Smooth muscle cell (in vitro differentiated cells): ENCODE measurements at regions not wholly inside any gene's neighbourhood (a gene's known extent, or its start where the extent isn't known, plus 50 kb on each side); places are given as distances from the start of the nearest gene placed in this dataset.

Experiments used
- DNase-seq: peaks from one replicate; lab custom pipeline; 2025; ENCODE audit not compliant: unreplicated experiment; lab: John Stamatoyannopoulos, UW
- H2AFZ ChIP-seq: fragments of 200-600 bp; sonication (generic); 2 replicates; pipeline ENCODE4 v1.6.0; 2016; ENCODE audit warnings: antibody characterized with exemption, low read depth, mild to moderate bottlenecking
- H3F3A ChIP-seq: fragments of 200-600 bp; sonication (generic); 2 replicates; pipeline ENCODE4 v1.6.0; 2017; ENCODE audit warnings: antibody characterized with exemption, low read depth
- H3K27ac ChIP-seq: fragments of 200-600 bp; sonication (generic); 2 replicates; pipeline ENCODE4 v1.5.1; 2016; ENCODE audit warnings: low read depth, mild to moderate bottlenecking
- H3K27me3 ChIP-seq: fragments of 200-600 bp; sonication (generic); 2 replicates; pipeline ENCODE4 v1.6.1; 2016; ENCODE audit warnings: low read depth, mild to moderate bottlenecking
- H3K36me3 ChIP-seq: fragments of 200-600 bp; sonication (generic); 2 replicates; pipeline ENCODE4 v1.5.1; 2016; ENCODE audit warnings: low read depth
- H3K4me1 ChIP-seq: fragments of 200-600 bp; sonication (generic); 2 replicates; pipeline ENCODE4 v1.5.1; 2016; ENCODE audit warnings: low read depth
- H3K4me2 ChIP-seq: fragments of 200-600 bp; sonication (generic); 2 replicates; pipeline ENCODE4 v1.6.0; 2016; ENCODE audit warnings: mild to moderate bottlenecking
- H3K4me3 ChIP-seq: fragments of 200-600 bp; sonication (generic); 2 replicates; pipeline ENCODE4 v1.5.1; 2016; ENCODE audit warnings: mild to moderate bottlenecking
- H3K79me2 ChIP-seq: fragments of 200-600 bp; sonication (generic); 2 replicates; pipeline ENCODE4 v1.6.0; 2016; ENCODE audit warnings: low read depth, mild to moderate bottlenecking
- H3K9ac ChIP-seq: fragments of 200-600 bp; sonication (generic); 2 replicates; pipeline ENCODE4 v1.6.0; 2016; ENCODE audit warnings: low read depth
- H3K9me3 ChIP-seq: fragments of 200-600 bp; sonication (generic); replicated peaks from 2 replicates; pipeline ENCODE4 v1.5.1; 2016; ENCODE audit warnings: low read depth
- H4K20me1 ChIP-seq: fragments of 200-600 bp; sonication (generic); 2 replicates; pipeline ENCODE4 v1.6.0; 2016; ENCODE audit warnings: low read depth
- CTCF ChIP-seq: fragments of 200-600 bp; sonication (generic); IDR thresholded peaks from 2 replicates; pipeline ENCODE4 v1.5.1; 2017; ENCODE audit warnings: borderline replicate concordance, mild to moderate bottlenecking, antibody characterized with exemption; ENCODE audit not compliant: insufficient read depth, poor library complexity, severe bottlenecking
- WGBS: methylation state at CpG from one replicate; pipeline ENCODE4 v1.1.7; 2016; ENCODE audit warnings: low lambda C conversion rate; 5-methylcytosine and 5-hydroxymethylcytosine counted together

- H3K9me3 ChIP-seq, result no peaks in the 10 kb centered on the region
- H3K27me3 ChIP-seq, result no peaks in the 10 kb centered on the region
- H3K9ac ChIP-seq, result no peak overlapping the region
- no peaks in the 10 kb centered on the region for H4K20me1 ChIP-seq
- no peaks in the 10 kb centered on the region for H3K36me3 ChIP-seq
- no peak overlapping the region for H3K4me2 ChIP-seq
- H3K4me3 ChIP-seq, result no peak overlapping the region
- no peak overlapping the region for H2AFZ ChIP-seq
- no peaks in the 10 kb centered on the region for H3K4me1 ChIP-seq
- WGBS, result 85% methylated on average over 8 of the region's 8 CpGs
- no peak for TF ChIP-seq CTCF
- no peak for DNase-seq
- H3K27ac ChIP-seq, result no peak overlapping the region
- no peaks in the 10 kb centered on the region for H3K79me2 ChIP-seq
- H3F3A ChIP-seq, result no peaks in the 10 kb centered on the region
These were observed 127.6 kb upstream of the IVNS1ABP start for GRCh38 chr1:185444676-185445075.

DNA sequence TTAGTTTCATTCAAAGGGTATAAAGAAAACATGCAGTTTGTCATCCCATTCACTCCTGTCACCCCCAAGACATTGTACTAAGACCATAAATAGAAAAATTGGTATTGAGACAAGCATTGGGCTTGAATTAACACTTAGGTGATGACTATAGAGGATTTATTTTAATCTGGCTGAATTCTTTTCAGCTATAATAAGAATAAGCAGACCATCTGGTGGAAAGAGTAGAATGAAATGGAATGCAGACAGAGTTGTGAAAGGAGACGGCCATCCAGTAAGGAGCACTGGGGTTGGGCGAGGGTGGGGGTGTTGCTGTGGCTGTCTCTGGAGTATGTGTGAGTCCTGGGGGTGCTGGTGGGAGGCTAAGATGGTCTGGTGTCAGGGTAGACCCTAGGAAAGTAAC is 125.0 kb upstream of the IVNS1ABP start:
- 57% methylated on average over 2 of the region's 2 CpGs for WGBS
- H3K9ac ChIP-seq, result no peak overlapping the region
- no peak for TF ChIP-seq CTCF
- no peaks in the 10 kb centered on the region for H3K9me3 ChIP-seq
- no peaks in the 10 kb centered on the region for H3K36me3 ChIP-seq
- peak overlapping the region; percentile 44 for H3K4me2 ChIP-seq
- H3K27ac ChIP-seq, result peak overlapping the region; percentile 54
- H4K20me1 ChIP-seq, result no peaks in the 10 kb centered on the region
- H2AFZ ChIP-seq, result no peak overlapping the region
- H3K4me3 ChIP-seq, result no peak overlapping the region
- H3K4me1 ChIP-seq, result no peaks in the 10 kb centered on the region
- no peaks in the 10 kb centered on the region for H3K27me3 ChIP-seq
- no peak for DNase-seq
- no peaks in the 10 kb centered on the region for H3K79me2 ChIP-seq
- H3F3A ChIP-seq, result no peaks in the 10 kb centered on the region

GRCh38 chr1:185441605-185442004 is 124.6 kb upstream of the IVNS1ABP start:
- Histone ChIP-seq H3K4me3 (no peak overlapping the region), H3K9me3 (no peaks in the 10 kb centered on the region), H3K4me1 (no peaks in the 10 kb centered on the region), H3K4me2 (peak overlapping the region; percentile 44), H2AFZ (no peak overlapping the region), H3K79me2 (no peaks in the 10 kb centered on the region), H3K36me3 (no peaks in the 10 kb centered on the region), H4K20me1 (no peaks in the 10 kb centered on the region), H3K27me3 (no peaks in the 10 kb centered on the region), H3K27ac (peak overlapping the region; percentile 54), H3F3A (no peaks in the 10 kb centered on the region), H3K9ac (no peak overlapping the region)
- DNase-seq, result no peak
- 56% methylated on average over 3 of the region's 3 CpGs for WGBS
- no peak for TF ChIP-seq CTCF

GRCh38 chr1:185440877-185441276 is 123.8 kb upstream of the IVNS1ABP start:
- no peak overlapping the region for H3K9ac ChIP-seq
- no peaks in the 10 kb centered on the region for H3K27me3 ChIP-seq
- no peaks in the 10 kb centered on the region for H3K9me3 ChIP-seq
- no peaks in the 10 kb centered on the region for H3K36me3 ChIP-seq
- H3F3A ChIP-seq, result no peaks in the 10 kb centered on the region
- H3K4me2 ChIP-seq, result no peak overlapping the region
- TF ChIP-seq CTCF, result no peak
- H4K20me1 ChIP-seq, result no peaks in the 10 kb centered on the region
- peak overlapping the region; percentile 87 for H3K27ac ChIP-seq
- H3K79me2 ChIP-seq, result no peaks in the 10 kb centered on the region
- H3K4me3 ChIP-seq, result no peak overlapping the region
- no peak for DNase-seq
- H2AFZ ChIP-seq, result no peak overlapping the region
- H3K4me1 ChIP-seq, result no peaks in the 10 kb centered on the region
